Endothelial cell (in vitro differentiated cells): ENCODE measurements at regions not wholly inside any gene's neighbourhood (a gene's known extent, or its start where the extent isn't known, plus 50 kb on each side); places are given as distances from the start of the nearest gene placed in this dataset.
A peak's percentile ranks its signal among the peaks of the same experiment; 100 is the strongest.
"Not testable (repeated sequence)": the region's sequence is repeated elsewhere in the genome, so short reads cannot be mapped to it uniquely, and the experiment has no call there.

ENCODE experiments used
- DNase-seq: peaks from one replicate; pipeline ENCODE4 v3.0.0; 2021; ENCODE audit warnings: low spot score
- H3K27ac Mint-ChIP-seq: one replicate; pipeline ENCODE4 v1.8.0; 2021; ENCODE audit warnings: mixed read lengths, inconsistent platforms; ENCODE audit not compliant: unreplicated experiment
- H3K27me3 Mint-ChIP-seq: one replicate; pipeline ENCODE4 v1.8.0; 2021; ENCODE audit warnings: mild to moderate bottlenecking, moderate library complexity, mixed read lengths, inconsistent platforms; ENCODE audit not compliant: unreplicated experiment
- H3K36me3 Mint-ChIP-seq: one replicate; pipeline ENCODE4 v1.8.0; 2021; ENCODE audit warnings: mild to moderate bottlenecking, low read depth, mixed read lengths, inconsistent platforms; ENCODE audit not compliant: unreplicated experiment
- H3K4me1 Mint-ChIP-seq: one replicate; pipeline ENCODE4 v1.8.0; 2021; ENCODE audit warnings: mild to moderate bottlenecking, mixed read lengths, inconsistent platforms; ENCODE audit not compliant: unreplicated experiment
- H3K4me3 Mint-ChIP-seq: one replicate; pipeline ENCODE4 v1.8.0; 2021; ENCODE audit warnings: mild to moderate bottlenecking, mixed read lengths, inconsistent platforms; ENCODE audit not compliant: unreplicated experiment
- H3K9me3 Mint-ChIP-seq: one replicate; pipeline ENCODE4 v1.8.0; 2021; ENCODE audit warnings: mixed read lengths, inconsistent platforms; ENCODE audit not compliant: unreplicated experiment
- TF ChIP-seq, protein P1 (sequence below): fragments of 200-600 bp; sonication (generic); IDR thresholded peaks from one replicate; pipeline ENCODE4 v1.5.0; 2021; ENCODE audit warnings: antibody characterized with exemption; ENCODE audit not compliant: unreplicated experiment

GRCh38 chr6:40874495-40874894 lies 164.5 kb downstream of the UNC5CL start:
- H3K9me3 Mint-ChIP-seq = no peaks in the 10 kb centered on the region
- H3K4me1 Mint-ChIP-seq = peaks cover 7% of the 10 kb centered on the region
- H3K27me3 Mint-ChIP-seq = peaks cover 4% of the 10 kb centered on the region
- no peak overlapping the region for H3K27ac Mint-ChIP-seq
- H3K4me3 Mint-ChIP-seq = no peak overlapping the region
- no peaks in the 10 kb centered on the region for H3K36me3 Mint-ChIP-seq
- TF ChIP-seq, protein P1, sequence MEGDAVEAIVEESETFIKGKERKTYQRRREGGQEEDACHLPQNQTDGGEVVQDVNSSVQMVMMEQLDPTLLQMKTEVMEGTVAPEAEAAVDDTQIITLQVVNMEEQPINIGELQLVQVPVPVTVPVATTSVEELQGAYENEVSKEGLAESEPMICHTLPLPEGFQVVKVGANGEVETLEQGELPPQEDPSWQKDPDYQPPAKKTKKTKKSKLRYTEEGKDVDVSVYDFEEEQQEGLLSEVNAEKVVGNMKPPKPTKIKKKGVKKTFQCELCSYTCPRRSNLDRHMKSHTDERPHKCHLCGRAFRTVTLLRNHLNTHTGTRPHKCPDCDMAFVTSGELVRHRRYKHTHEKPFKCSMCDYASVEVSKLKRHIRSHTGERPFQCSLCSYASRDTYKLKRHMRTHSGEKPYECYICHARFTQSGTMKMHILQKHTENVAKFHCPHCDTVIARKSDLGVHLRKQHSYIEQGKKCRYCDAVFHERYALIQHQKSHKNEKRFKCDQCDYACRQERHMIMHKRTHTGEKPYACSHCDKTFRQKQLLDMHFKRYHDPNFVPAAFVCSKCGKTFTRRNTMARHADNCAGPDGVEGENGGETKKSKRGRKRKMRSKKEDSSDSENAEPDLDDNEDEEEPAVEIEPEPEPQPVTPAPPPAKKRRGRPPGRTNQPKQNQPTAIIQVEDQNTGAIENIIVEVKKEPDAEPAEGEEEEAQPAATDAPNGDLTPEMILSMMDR = no peak
- peak; percentile 25 for DNase-seq

- Mint-ChIP-seq H3K27me3 (peaks cover 6% of the 10 kb centered on the region), H3K4me3 (no peak overlapping the region), H3K4me1 (peaks cover 7% of the 10 kb centered on the region), H3K36me3 (no peaks in the 10 kb centered on the region), H3K9me3 (no peaks in the 10 kb centered on the region), H3K27ac (no peak overlapping the region)
- TF ChIP-seq, protein P1 = no peak
- DNase-seq = no peak
These were observed 167.6 kb downstream of the UNC5CL start for GRCh38 chr6:40871424-40871823.

- not testable (repeated sequence) for DNase-seq, H3K27me3 Mint-ChIP-seq, H3K9me3 Mint-ChIP-seq, H3K4me1 Mint-ChIP-seq, H3K27ac Mint-ChIP-seq, H3K36me3 Mint-ChIP-seq, H3K4me3 Mint-ChIP-seq
These were observed 170.7 kb downstream of the UNC5CL start for GRCh38 chr6:40868089-40868865.

- H3K36me3 Mint-ChIP-seq, H3K27me3 Mint-ChIP-seq, H3K27ac Mint-ChIP-seq, H3K4me1 Mint-ChIP-seq, H3K4me3 Mint-ChIP-seq, H3K9me3 Mint-ChIP-seq, DNase-seq: not testable (repeated sequence)
These were observed 171.5 kb downstream of the UNC5CL start for GRCh38 chr6:40867527-40867926.

- H3K36me3 Mint-ChIP-seq, DNase-seq, H3K4me1 Mint-ChIP-seq, H3K27ac Mint-ChIP-seq, H3K4me3 Mint-ChIP-seq, H3K9me3 Mint-ChIP-seq, H3K27me3 Mint-ChIP-seq: not testable (repeated sequence)
These were observed 173.8 kb downstream of the UNC5CL start for GRCh38 chr6:40865259-40865658.

DNA sequence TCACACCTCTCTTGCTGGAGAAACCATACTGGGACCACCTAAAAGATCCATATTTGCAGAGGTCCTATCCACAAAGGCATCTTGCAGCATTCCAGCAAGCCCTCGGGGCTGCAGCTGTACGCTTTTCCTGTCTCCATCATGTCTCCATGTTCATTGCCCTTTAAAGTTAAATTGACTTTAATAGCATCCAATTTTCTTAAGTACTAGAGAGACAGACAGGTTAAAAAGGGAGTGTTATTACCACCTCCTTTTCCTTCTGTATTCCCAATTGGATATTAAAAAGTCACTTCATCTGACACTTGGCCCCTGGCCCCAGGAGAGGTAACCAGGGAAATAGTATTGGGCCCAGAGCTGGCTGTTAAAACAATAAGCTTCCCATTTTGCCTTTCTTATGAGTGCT lies 178.6 kb downstream of the UNC5CL start:
- no peaks in the 10 kb centered on the region for H3K4me1 Mint-ChIP-seq
- H3K4me3 Mint-ChIP-seq = no peak overlapping the region
- TF ChIP-seq, protein P1 = no peak
- H3K27ac Mint-ChIP-seq = no peak overlapping the region
- H3K27me3 Mint-ChIP-seq = peaks cover under 1% of the 10 kb centered on the region
- DNase-seq = no peak
- H3K9me3 Mint-ChIP-seq = no peaks in the 10 kb centered on the region
- no peaks in the 10 kb centered on the region for H3K36me3 Mint-ChIP-seq
